ENCODE measurements at regions not wholly inside any gene's neighbourhood (a gene's known extent, or its start where the extent isn't known, plus 50 kb on each side); places are given as distances from the start of the nearest gene placed in this dataset.

DNA sequence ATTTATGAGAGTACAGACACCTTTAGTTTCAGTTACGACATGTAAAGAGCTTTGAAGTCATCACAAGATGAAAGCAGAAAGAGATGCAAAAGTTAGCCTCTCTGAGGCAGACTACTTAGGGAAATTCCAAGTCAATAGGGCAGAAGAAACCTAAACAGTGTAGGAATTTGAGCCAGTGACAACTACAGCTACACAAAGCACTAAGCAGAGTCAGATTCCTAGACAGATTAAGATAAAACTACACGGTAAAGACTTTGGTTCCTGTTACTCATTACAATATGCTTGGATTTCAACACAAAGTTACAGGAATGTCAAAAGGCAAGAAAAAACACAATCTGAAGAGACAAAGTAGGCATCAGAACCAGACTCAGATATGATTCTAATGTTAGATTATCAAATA is 1302.3 kb downstream of the FSCB start:
- DNase-seq (ENCODE audit: low spot score): no peak
- TF ChIP-seq, protein P1, sequence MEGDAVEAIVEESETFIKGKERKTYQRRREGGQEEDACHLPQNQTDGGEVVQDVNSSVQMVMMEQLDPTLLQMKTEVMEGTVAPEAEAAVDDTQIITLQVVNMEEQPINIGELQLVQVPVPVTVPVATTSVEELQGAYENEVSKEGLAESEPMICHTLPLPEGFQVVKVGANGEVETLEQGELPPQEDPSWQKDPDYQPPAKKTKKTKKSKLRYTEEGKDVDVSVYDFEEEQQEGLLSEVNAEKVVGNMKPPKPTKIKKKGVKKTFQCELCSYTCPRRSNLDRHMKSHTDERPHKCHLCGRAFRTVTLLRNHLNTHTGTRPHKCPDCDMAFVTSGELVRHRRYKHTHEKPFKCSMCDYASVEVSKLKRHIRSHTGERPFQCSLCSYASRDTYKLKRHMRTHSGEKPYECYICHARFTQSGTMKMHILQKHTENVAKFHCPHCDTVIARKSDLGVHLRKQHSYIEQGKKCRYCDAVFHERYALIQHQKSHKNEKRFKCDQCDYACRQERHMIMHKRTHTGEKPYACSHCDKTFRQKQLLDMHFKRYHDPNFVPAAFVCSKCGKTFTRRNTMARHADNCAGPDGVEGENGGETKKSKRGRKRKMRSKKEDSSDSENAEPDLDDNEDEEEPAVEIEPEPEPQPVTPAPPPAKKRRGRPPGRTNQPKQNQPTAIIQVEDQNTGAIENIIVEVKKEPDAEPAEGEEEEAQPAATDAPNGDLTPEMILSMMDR (IDR thresholded peaks at IDR 0.05; ENCODE audit: extremely low read depth, missing control alignments): no peak

DNA sequence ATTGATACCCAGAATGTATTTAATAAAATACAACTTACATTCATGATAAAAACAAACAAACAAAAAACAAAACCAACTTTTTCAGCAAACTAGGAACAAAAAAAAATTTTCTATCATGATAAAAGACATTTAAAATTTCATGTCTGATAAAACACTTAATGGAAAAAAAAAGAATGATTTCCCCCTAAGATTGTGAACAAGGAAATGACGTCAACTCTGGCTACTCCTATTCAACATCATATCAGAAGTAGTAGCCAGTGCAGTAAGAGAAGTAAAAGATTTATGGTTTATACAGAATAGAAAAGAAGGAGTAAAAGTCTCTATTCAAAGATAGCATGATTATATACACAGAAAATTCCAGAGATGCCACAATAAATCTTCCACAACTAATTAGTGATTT is 1306.6 kb downstream of the FSCB start:
- DNase-seq (ENCODE audit: low spot score): no peak
- TF ChIP-seq, protein P1 (IDR thresholded peaks at IDR 0.05; ENCODE audit: extremely low read depth, missing control alignments): no peak

DNA sequence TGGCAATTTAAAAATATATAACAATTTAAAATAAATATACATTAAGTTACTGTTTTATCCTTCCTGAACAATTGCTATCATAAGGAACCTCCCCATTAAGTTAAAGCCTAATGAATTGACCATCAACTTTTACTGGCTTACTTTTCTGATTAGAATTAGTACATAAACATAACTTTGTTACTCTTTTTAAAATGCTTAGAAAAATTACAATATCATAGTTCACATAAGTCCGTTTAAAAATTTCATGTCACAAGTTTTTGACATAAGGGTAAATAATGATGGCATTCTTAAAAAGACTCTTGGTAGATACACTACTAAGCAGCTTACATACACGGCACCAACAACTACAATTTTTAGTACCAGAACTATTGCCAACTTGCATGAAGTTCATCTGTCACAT is 1308.6 kb downstream of the FSCB start:
- TF ChIP-seq, protein P1 (IDR thresholded peaks at IDR 0.05; ENCODE audit: extremely low read depth, missing control alignments): no peak

DNA sequence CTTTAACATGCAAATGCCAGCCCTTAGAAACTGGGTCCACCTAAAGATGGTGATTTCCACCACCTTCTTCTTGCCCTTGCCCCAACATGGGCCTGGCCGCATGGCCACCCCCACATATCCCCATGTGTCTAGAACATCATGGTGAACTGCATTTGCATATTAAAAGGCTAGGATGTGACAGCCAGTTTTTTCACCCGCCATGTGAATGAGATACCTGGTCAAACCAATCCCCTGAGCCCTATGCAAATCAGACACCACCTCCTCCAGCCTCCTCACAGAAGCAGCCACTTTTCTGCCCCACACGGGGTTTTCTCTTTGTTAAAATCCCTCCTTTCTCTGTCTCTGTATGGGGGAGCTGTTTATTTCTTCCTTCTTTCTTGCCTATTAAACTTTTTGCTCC is 1322.5 kb downstream of the FSCB start:
- TF ChIP-seq, protein P1 (IDR thresholded peaks at IDR 0.05; ENCODE audit: extremely low read depth, missing control alignments): no peak
- no peak for DNase-seq (ENCODE audit: low spot score)

More for the DNA sequence above, 1308.6 kb downstream of the FSCB start:
- no peak for DNase-seq (ENCODE audit: low spot score)

DNA sequence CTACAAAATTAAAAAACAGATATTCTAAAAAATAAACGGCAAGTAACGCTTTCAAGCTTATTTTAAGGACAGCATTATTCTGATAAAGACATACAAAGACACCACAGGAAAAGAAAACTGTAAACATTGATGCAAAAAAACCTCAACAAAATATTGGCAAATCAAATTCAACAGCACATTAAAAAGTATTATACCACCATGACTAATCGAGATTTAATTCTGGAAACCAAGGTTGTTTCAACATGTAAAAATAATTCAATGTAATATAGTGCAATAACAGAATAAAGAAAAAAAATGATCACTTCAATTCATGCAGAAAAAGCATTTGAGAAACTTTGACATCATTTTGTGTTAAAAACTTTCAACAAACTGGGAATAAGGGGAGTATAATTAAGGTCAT is 1323.2 kb downstream of the FSCB start:
- TF ChIP-seq, protein P1 (IDR thresholded peaks at IDR 0.05; ENCODE audit: extremely low read depth, missing control alignments): no peak
- no peak for DNase-seq (ENCODE audit: low spot score)

DNA sequence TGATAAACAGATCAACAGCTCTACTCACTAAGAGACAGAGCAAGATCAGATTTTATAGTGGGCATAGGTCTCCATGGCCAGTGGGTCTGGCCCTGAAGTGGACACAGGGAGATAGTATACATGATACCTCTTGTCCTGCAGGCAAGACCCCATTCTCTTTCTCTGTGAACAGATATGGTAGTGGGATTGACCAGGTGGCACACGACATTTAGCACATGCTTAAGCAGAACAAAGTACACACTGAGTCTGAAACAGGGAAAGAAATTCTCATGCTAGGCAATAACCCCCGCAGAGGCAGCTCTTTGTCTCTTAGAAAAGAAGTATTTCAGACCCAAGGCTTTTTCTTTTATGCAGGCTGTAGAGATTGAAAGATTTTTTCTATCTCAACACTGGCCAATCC is 1331.2 kb downstream of the FSCB start:
- TF ChIP-seq, protein P1 (IDR thresholded peaks at IDR 0.05; ENCODE audit: extremely low read depth, missing control alignments): no peak

GRCh38 chr14:43172899-43173548 is 1334.1 kb downstream of the FSCB start:
- TF ChIP-seq, protein P1 (IDR thresholded peaks at IDR 0.05; ENCODE audit: extremely low read depth, missing control alignments): no peak
- no peak for DNase-seq (ENCODE audit: low spot score)

More for the DNA sequence above, 1331.2 kb downstream of the FSCB start:
- no peak for DNase-seq (ENCODE audit: low spot score)

All from GM20000 (cell line).